Lower lobe of right lung (tissue), 2 donors: ENCODE measurements at regions not wholly inside any gene's neighbourhood (a gene's known extent, or its start where the extent isn't known, plus 50 kb on each side); places are given as distances from the start of the nearest gene placed in this dataset.

Experiments
- ATAC-seq, 2 donors: fragments of 200-7000 bp; cut with Tn5 transposase; one replicate each; pipeline ENCODE4 v1.9.1; 2020 to 2022; ENCODE audit warnings: mild to moderate bottlenecking in 2 of 2, moderate library complexity in 2 of 2
- DNase-seq: peaks from one replicate; pipeline ENCODE4 v3.0.0-alpha.2; 2020
- H3K27ac ChIP-seq: fragments of 200-600 bp; one replicate; pipeline ENCODE4 v1.8.0; 2022
- H3K27me3 ChIP-seq: fragments of 200-600 bp; one replicate; pipeline ENCODE4 v1.8.0; 2022; ENCODE audit warnings: low read depth
- H3K36me3 ChIP-seq: fragments of 200-600 bp; one replicate; pipeline ENCODE4 v1.8.0; 2022; ENCODE audit warnings: mild to moderate bottlenecking
- H3K4me1 ChIP-seq: fragments of 200-600 bp; one replicate; pipeline ENCODE4 v1.8.0; 2022
- H3K4me3 ChIP-seq: fragments of 200-600 bp; one replicate; pipeline ENCODE4 v1.8.0; 2022; ENCODE audit warnings: mild to moderate bottlenecking
- H3K9me3 ChIP-seq: fragments of 200-600 bp; one replicate; pipeline ENCODE4 v1.8.0; 2022
- CTCF ChIP-seq: fragments of 200-600 bp; IDR thresholded peaks from one replicate; pipeline ENCODE4 v1.8.0; 2022; ENCODE audit warnings: antibody characterized with exemption, mild to moderate bottlenecking
- intact Hi-C: fragments of 100-400 bp; cut with DNase I; formaldehyde crosslinking; loops from one replicate; pipeline ENCODE4 v1.11.0; 2022
- donor health status: DM: no; HTN: yes; CAD: no; lungs with severe emphysema.

- DNase-seq (no peak), ATAC-seq (no peak)
- Histone ChIP-seq H3K4me3 (no peak overlapping the region), H3K27ac (no peak overlapping the region), H3K4me1 (no peaks in the 10 kb centered on the region), H3K9me3 (no peaks in the 10 kb centered on the region), H3K27me3 (no peaks in the 10 kb centered on the region), H3K36me3 (no peaks in the 10 kb centered on the region)
- intact Hi-C loops, result no loop called here
- TF ChIP-seq CTCF, result no peak
These were observed 443.2 kb downstream of the MAFB start for GRCh38 chr20:40245829-40246228.

GRCh38 chr20:40244286-40244685 is 444.8 kb downstream of the MAFB start:
- H3K4me1 ChIP-seq, result no peaks in the 10 kb centered on the region
- H3K9me3 ChIP-seq, result no peaks in the 10 kb centered on the region
- no peaks in the 10 kb centered on the region for H3K27me3 ChIP-seq
- no peak overlapping the region for H3K27ac ChIP-seq
- ATAC-seq (no peak), DNase-seq (no peak)
- TF ChIP-seq CTCF, result no peak
- no peak overlapping the region for H3K4me3 ChIP-seq
- H3K36me3 ChIP-seq, result no peaks in the 10 kb centered on the region
- intact Hi-C loops, result no loop called here

- H3K27ac ChIP-seq, result no peak overlapping the region
- TF ChIP-seq CTCF, result no peak
- no peaks in the 10 kb centered on the region for H3K9me3 ChIP-seq
- no peak for DNase-seq
- no peak overlapping the region for H3K4me3 ChIP-seq
- intact Hi-C loops, result no loop called here
- ATAC-seq, result no peak
- no peaks in the 10 kb centered on the region for H3K36me3 ChIP-seq
- H3K4me1 ChIP-seq, result no peaks in the 10 kb centered on the region
- no peaks in the 10 kb centered on the region for H3K27me3 ChIP-seq
These were observed 447.3 kb downstream of the MAFB start for GRCh38 chr20:40241596-40242343.

GRCh38 chr20:40238511-40238910 is 450.5 kb downstream of the MAFB start:
- intact Hi-C loops, result no loop called here
- H3K4me1 ChIP-seq, result no peaks in the 10 kb centered on the region
- ATAC-seq, result no peak
- no peak for DNase-seq
- no peak overlapping the region for H3K27ac ChIP-seq
- TF ChIP-seq CTCF, result no peak
- no peak overlapping the region for H3K4me3 ChIP-seq
- H3K36me3 ChIP-seq, result no peaks in the 10 kb centered on the region
- no peaks in the 10 kb centered on the region for H3K9me3 ChIP-seq
- H3K27me3 ChIP-seq, result no peaks in the 10 kb centered on the region

GRCh38 chr20:40234593-40234992 is 454.4 kb downstream of the MAFB start:
- H3K4me1 ChIP-seq, result no peaks in the 10 kb centered on the region
- intact Hi-C loops, result no loop called here
- TF ChIP-seq CTCF, result no peak

More at GRCh38 chr20:40234593-40234992, 454.4 kb downstream of the MAFB start:
- H3K36me3 ChIP-seq, result no peaks in the 10 kb centered on the region
- no peak overlapping the region for H3K4me3 ChIP-seq
- H3K9me3 ChIP-seq, result no peaks in the 10 kb centered on the region
- DNase-seq, result no peak
- no peak for ATAC-seq
- H3K27ac ChIP-seq, result no peak overlapping the region
- no peaks in the 10 kb centered on the region for H3K27me3 ChIP-seq
